HG03060 (cell line): ENCODE measurements at regions not wholly inside any gene's neighbourhood (a gene's known extent, or its start where the extent isn't known, plus 50 kb on each side); places are given as distances from the start of the nearest gene placed in this dataset.
"Not testable (repeated sequence)": the region's sequence is repeated elsewhere in the genome, so short reads cannot be mapped to it uniquely, and the experiment has no call there.

ENCODE experiments used
- ATAC-seq: cut with Tn5 transposase; IDR thresholded peaks from one replicate; pipeline ENCODE4 v1.9.1; 2021; ENCODE audit warnings: low read depth, moderate number of reproducible peaks; ENCODE audit not compliant: unreplicated experiment

GRCh38 chr12:89192429-89192828, 159.9 kb downstream of the DUSP6 start:
- ATAC-seq = no peak

GRCh38 chr12:89191597-89191996, 160.7 kb downstream of the DUSP6 start:
- ATAC-seq = not testable (repeated sequence)

GRCh38 chr12:89189448-89189847, 162.9 kb downstream of the DUSP6 start:
- no peak for ATAC-seq

GRCh38 chr12:89187507-89187906, 164.8 kb downstream of the DUSP6 start:
- no peak for ATAC-seq

- ATAC-seq = no peak
These were observed 166.4 kb downstream of the DUSP6 start for GRCh38 chr12:89185889-89186288.

GRCh38 chr12:89185181-89185580, 167.1 kb downstream of the DUSP6 start:
- ATAC-seq = no peak

- no peak for ATAC-seq
These were observed 168.3 kb downstream of the DUSP6 start for GRCh38 chr12:89183985-89184435.

- ATAC-seq = no peak
These were observed 170.9 kb downstream of the DUSP6 start for GRCh38 chr12:89181271-89181920.

GRCh38 chr12:89180496-89180895, 171.8 kb downstream of the DUSP6 start:
- ATAC-seq = no peak

GRCh38 chr12:89179983-89180382, 172.3 kb downstream of the DUSP6 start:
- no peak for ATAC-seq

- ATAC-seq = no peak
These were observed 173.1 kb downstream of the DUSP6 start for GRCh38 chr12:89179245-89179644.

GRCh38 chr12:89177802-89178395, 174.4 kb downstream of the DUSP6 start:
- ATAC-seq = no peak

- ATAC-seq = no peak
These were observed 175.6 kb downstream of the DUSP6 start for GRCh38 chr12:89176676-89177075.

GRCh38 chr12:89173678-89174077, 178.6 kb downstream of the DUSP6 start:
- no peak for ATAC-seq

- no peak for ATAC-seq
These were observed 179.2 kb downstream of the DUSP6 start for GRCh38 chr12:89173096-89173495.

GRCh38 chr12:89172224-89172623, 180.1 kb downstream of the DUSP6 start:
- ATAC-seq = no peak

- no peak for ATAC-seq
These were observed 183.0 kb downstream of the DUSP6 start for GRCh38 chr12:89169321-89169720.

GRCh38 chr12:89167986-89168385, 184.3 kb downstream of the DUSP6 start:
- ATAC-seq = no peak

- ATAC-seq = peak; percentile 94
These were observed 185.8 kb downstream of the DUSP6 start for GRCh38 chr12:89166525-89166934.

GRCh38 chr12:89166121-89166520, 186.2 kb downstream of the DUSP6 start:
- no peak for ATAC-seq

GRCh38 chr12:89165703-89166102, 186.6 kb downstream of the DUSP6 start:
- ATAC-seq = no peak

GRCh38 chr12:89163918-89164317, 188.4 kb downstream of the DUSP6 start:
- ATAC-seq = no peak
